Mesenchymal stem cell (in vitro differentiated cells and primary cell): ENCODE measurements at regions not wholly inside any gene's neighbourhood (a gene's known extent, or its start where the extent isn't known, plus 50 kb on each side); places are given as distances from the start of the nearest gene placed in this dataset.

ENCODE experiments used
- DNase-seq: peaks from one replicate; pipeline ENCODE4 v3.0.0-alpha.2; 2013
- H2AFZ ChIP-seq: one replicate; pipeline ENCODE4 v1.6.1; 2013; ENCODE audit warnings: low read depth, mild to moderate bottlenecking, control low read depth, inconsistent platforms, low read length, moderate library complexity
- H2AK5ac ChIP-seq: 2 replicates; pipeline ENCODE4 v1.6.1; 2013; ENCODE audit warnings: low read length, moderate library complexity, mild to moderate bottlenecking, inconsistent platforms; ENCODE audit not compliant: severe bottlenecking
- H2BK120ac ChIP-seq: one replicate; pipeline ENCODE4 v1.6.1; 2013; ENCODE audit warnings: low read depth, mild to moderate bottlenecking, inconsistent platforms, low read length, moderate library complexity
- H2BK12ac ChIP-seq, 2 experiments: one replicate each; pipeline ENCODE4 v1.6.1; 2013; ENCODE audit warnings: inconsistent platforms in 2 of 2, low read length in 2 of 2, mild to moderate bottlenecking in 2 of 2, moderate library complexity in 2 of 2, control low read depth in 1 of 2
- H2BK15ac ChIP-seq: one replicate; pipeline ENCODE4 v1.6.1; 2013; ENCODE audit warnings: mild to moderate bottlenecking, low read depth, inconsistent platforms; ENCODE audit not compliant: poor library complexity, severe bottlenecking
- H2BK5ac ChIP-seq: 2 replicates; pipeline ENCODE4 v1.6.1; 2013; ENCODE audit warnings: low read depth, mild to moderate bottlenecking, low read length, control low read depth, inconsistent platforms; ENCODE audit not compliant: poor library complexity, severe bottlenecking
- H3K14ac ChIP-seq, 2 experiments: one replicate each; pipeline ENCODE4 v1.6.1; 2013; ENCODE audit warnings: inconsistent platforms in 2 of 2, low read length in 2 of 2, control low read depth in 1 of 2, mild to moderate bottlenecking in 1 of 2, moderate library complexity in 1 of 2
- H3K18ac ChIP-seq, 2 experiments: one replicate each; pipeline ENCODE4 v1.6.1; 2013; ENCODE audit warnings: inconsistent platforms in 2 of 2, low read length in 2 of 2, control low read depth in 1 of 2, low read depth in 1 of 2, mild to moderate bottlenecking in 1 of 2
- H3K23ac ChIP-seq, 2 experiments: one replicate each; pipeline ENCODE4 v1.6.1; 2013; ENCODE audit warnings: inconsistent platforms in 2 of 2, low read length in 2 of 2, mild to moderate bottlenecking in 2 of 2, moderate library complexity in 2 of 2, control low read depth in 1 of 2
- H3K27ac ChIP-seq: 2 replicates; pipeline ENCODE4 v1.5.1; 2013; ENCODE audit warnings: mild to moderate bottlenecking, moderate library complexity, low read length, control low read depth, inconsistent platforms; ENCODE audit not compliant: poor library complexity, severe bottlenecking
- H3K27me3 ChIP-seq, 2 experiments: 2 replicates each; pipeline versions ENCODE4 v1.6.1 to v1.7.0; 2013; ENCODE audit warnings: low read length in 2 of 2, mild to moderate bottlenecking in 2 of 2, moderate library complexity in 2 of 2, control low read depth in 1 of 2, inconsistent platforms in 1 of 2; ENCODE audit not compliant: control insufficient read depth in 1 of 2, insufficient read depth in 1 of 2
- H3K36me3 ChIP-seq, 2 experiments: 2 replicates each; pipeline versions ENCODE4 v1.6.1 to v1.7.0; 2013; ENCODE audit warnings: low read length in 2 of 2, control low read depth in 1 of 2, inconsistent platforms in 1 of 2, low read depth in 1 of 2, mild to moderate bottlenecking in 1 of 2; ENCODE audit not compliant: insufficient read depth in 2 of 2, control insufficient read depth in 1 of 2
- H3K4ac ChIP-seq, 2 experiments: one replicate each; pipeline ENCODE4 v1.6.1; 2013; ENCODE audit warnings: inconsistent platforms in 2 of 2, low read length in 2 of 2, mild to moderate bottlenecking in 2 of 2, moderate library complexity in 2 of 2, control low read depth in 1 of 2, low read depth in 1 of 2
- H3K4me1 ChIP-seq: 2 replicates; pipeline ENCODE4 v1.6.1; 2013; ENCODE audit warnings: low read depth, low read length, control low read depth; ENCODE audit not compliant: control insufficient read depth, insufficient read depth
- H3K4me2 ChIP-seq: 2 replicates; pipeline ENCODE4 v1.6.1; 2013; ENCODE audit warnings: low read length, mild to moderate bottlenecking, inconsistent platforms; ENCODE audit not compliant: poor library complexity, severe bottlenecking
- H3K4me3 ChIP-seq, 2 experiments: 2 replicates each; pipeline versions ENCODE4 v1.5.1 to v1.7.0; 2013; ENCODE audit warnings: low read length in 2 of 2, mild to moderate bottlenecking in 2 of 2, control low read depth in 1 of 2, low read depth in 1 of 2; ENCODE audit not compliant: insufficient read depth in 1 of 2
- H3K79me1 ChIP-seq: replicated peaks from 2 replicates; pipeline ENCODE4 v1.6.1; 2013; ENCODE audit warnings: mild to moderate bottlenecking, control low read depth, low read length, inconsistent platforms; ENCODE audit not compliant: poor library complexity, severe bottlenecking
- H3K9ac ChIP-seq: 2 replicates; pipeline ENCODE4 v1.7.0; 2013; ENCODE audit warnings: mild to moderate bottlenecking, low read length, moderate library complexity
- H3K9me3 ChIP-seq: 2 replicates; pipeline ENCODE4 v1.7.0; 2013; ENCODE audit warnings: mild to moderate bottlenecking, low read length; ENCODE audit not compliant: control insufficient read depth
- H4K8ac ChIP-seq: one replicate; pipeline ENCODE4 v1.6.1; 2013; ENCODE audit warnings: inconsistent platforms, mild to moderate bottlenecking, low read length, moderate library complexity
- H4K91ac ChIP-seq: one replicate; pipeline ENCODE4 v1.6.1; 2013; ENCODE audit warnings: mild to moderate bottlenecking, low read length, inconsistent platforms
- WGBS: methylation state at CpG from one replicate; pipeline ENCODE4 v1.1.7; 2013; ENCODE audit warnings: mixed read lengths; 5-methylcytosine and 5-hydroxymethylcytosine counted together

DNA sequence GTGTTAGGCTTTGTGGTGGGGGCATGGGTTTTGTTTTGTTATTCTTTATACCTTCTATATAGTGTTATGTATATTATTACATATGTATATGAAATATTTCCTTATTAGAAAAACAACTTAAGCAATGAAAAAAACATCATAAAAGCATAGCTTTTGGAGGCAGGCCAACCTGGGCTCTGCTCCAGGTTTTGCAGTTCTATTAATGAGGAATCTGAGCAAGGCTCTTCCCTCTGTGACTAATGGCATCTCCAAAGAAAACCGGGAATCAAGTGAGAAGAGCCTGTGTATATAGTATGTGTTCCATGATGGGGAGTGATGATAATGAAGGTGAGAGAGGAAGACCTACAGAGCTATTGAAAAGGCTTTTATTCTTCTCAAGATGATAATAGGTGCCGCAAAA, 291.1 kb downstream of the CLIC5 start:
- no peaks in the 10 kb centered on the region for H3K36me3 ChIP-seq

DNA sequence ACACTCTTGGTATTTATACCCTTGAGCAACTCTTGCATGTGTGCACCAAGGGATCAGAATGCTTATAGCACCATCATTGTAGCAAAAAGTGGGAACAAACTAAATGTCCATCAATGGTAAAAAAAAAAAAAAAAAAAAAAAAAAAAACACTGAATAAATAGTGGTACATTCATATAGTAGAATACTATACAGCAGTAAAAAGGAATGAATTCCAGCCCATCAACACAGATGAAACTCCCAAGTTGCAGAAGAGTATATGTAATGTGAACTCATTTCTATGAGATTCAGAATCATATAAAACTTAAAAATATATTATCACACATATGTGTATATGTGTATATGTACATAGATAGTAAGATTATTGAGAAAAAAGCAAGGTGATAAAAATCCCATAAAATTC, 291.6 kb downstream of the CLIC5 start:
- no peak overlapping the region for H3K23ac ChIP-seq
- no peaks in the 10 kb centered on the region for H3K27me3 ChIP-seq
- peaks cover 4% of the 10 kb centered on the region for H3K9me3 ChIP-seq
- H3K18ac ChIP-seq, result no peak overlapping the region
- DNase-seq, result no peak
- no peaks in the 10 kb centered on the region for H3K79me1 ChIP-seq
- no peak overlapping the region for H2AFZ ChIP-seq
- H3K14ac ChIP-seq, result no peak overlapping the region
- no peak overlapping the region for H2BK15ac ChIP-seq
- H3K4me3 ChIP-seq, result no peak overlapping the region
- H3K4ac ChIP-seq, result no peak overlapping the region
- no peak overlapping the region for H3K9ac ChIP-seq
- no peak overlapping the region for H2BK120ac ChIP-seq
- H3K4me2 ChIP-seq, result no peak overlapping the region
- H2BK5ac ChIP-seq, result no peak overlapping the region
- H3K36me3 ChIP-seq, result no peaks in the 10 kb centered on the region
- no peak overlapping the region for H4K8ac ChIP-seq
- no peak overlapping the region for H3K27ac ChIP-seq
- no peak overlapping the region for H2BK12ac ChIP-seq
- no peak overlapping the region for H2AK5ac ChIP-seq
- no peak overlapping the region for H4K91ac ChIP-seq
- H3K4me1 ChIP-seq, result peaks cover 1% of the 10 kb centered on the region

More for the DNA sequence above, 291.1 kb downstream of the CLIC5 start:
- Histone ChIP-seq H2AK5ac (no peak overlapping the region), H3K14ac (no peak overlapping the region), H3K4me1 (peaks cover 1% of the 10 kb centered on the region), H4K91ac (no peak overlapping the region), H2BK12ac (no peak overlapping the region), H3K4ac (no peak overlapping the region), H3K18ac (no peak overlapping the region), H3K9ac (no peak overlapping the region), H3K4me3 (no peak overlapping the region), H3K4me2 (no peak overlapping the region), H4K8ac (no peak overlapping the region), H3K79me1 (no peaks in the 10 kb centered on the region), H2AFZ (no peak overlapping the region), H3K27ac (no peak overlapping the region), H2BK120ac (no peak overlapping the region), H3K27me3 (no peaks in the 10 kb centered on the region), H2BK15ac (no peak overlapping the region), H3K23ac (no peak overlapping the region), H2BK5ac (no peak overlapping the region), H3K9me3 (peaks cover 4% of the 10 kb centered on the region)
- WGBS, result 82% methylated on average over 2 of the region's 2 CpGs
- DNase-seq, result peak; percentile 55

DNA sequence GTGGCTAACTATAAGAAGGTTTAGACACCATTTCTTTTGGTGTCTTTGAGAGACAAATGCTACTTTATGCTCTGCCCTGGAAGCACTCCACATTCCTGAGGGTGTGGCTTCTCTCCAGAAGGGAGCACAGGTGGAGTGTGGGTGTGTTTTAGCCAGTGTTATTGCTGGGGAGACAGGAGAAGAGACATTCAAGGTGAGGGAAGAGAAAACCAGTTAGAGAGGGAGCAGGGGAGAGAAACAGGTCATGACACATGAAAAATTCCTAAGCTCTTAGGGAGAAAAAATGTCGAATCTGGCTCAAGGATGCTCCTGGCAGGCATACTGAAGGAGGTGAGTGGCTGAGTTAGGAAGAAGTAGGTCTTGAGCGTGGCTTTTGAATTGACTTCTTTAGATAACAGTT, 292.8 kb downstream of the CLIC5 start:
- no peak overlapping the region for H3K4ac ChIP-seq
- no peak overlapping the region for H2BK15ac ChIP-seq
- no peak overlapping the region for H3K23ac ChIP-seq
- H2BK5ac ChIP-seq, result no peak overlapping the region
- no peak overlapping the region for H3K14ac ChIP-seq
- H2AK5ac ChIP-seq, result no peak overlapping the region
- H2BK12ac ChIP-seq, result no peak overlapping the region
- peaks cover 4% of the 10 kb centered on the region for H3K9me3 ChIP-seq
- H2BK120ac ChIP-seq, result no peak overlapping the region
- no peak overlapping the region for H3K27ac ChIP-seq
- H3K4me1 ChIP-seq, result peaks cover 1% of the 10 kb centered on the region
- no peak for DNase-seq
- H3K4me2 ChIP-seq, result no peak overlapping the region
- no peaks in the 10 kb centered on the region for H3K27me3 ChIP-seq
- no peaks in the 10 kb centered on the region for H3K36me3 ChIP-seq
- no peak overlapping the region for H3K4me3 ChIP-seq
- H4K8ac ChIP-seq, result no peak overlapping the region
- H3K9ac ChIP-seq, result no peak overlapping the region
- no peak overlapping the region for H4K91ac ChIP-seq
- no peak overlapping the region for H2AFZ ChIP-seq
- no peaks in the 10 kb centered on the region for H3K79me1 ChIP-seq
- no peak overlapping the region for H3K18ac ChIP-seq
- 94% methylated on average over 2 of the region's 2 CpGs for WGBS

DNA sequence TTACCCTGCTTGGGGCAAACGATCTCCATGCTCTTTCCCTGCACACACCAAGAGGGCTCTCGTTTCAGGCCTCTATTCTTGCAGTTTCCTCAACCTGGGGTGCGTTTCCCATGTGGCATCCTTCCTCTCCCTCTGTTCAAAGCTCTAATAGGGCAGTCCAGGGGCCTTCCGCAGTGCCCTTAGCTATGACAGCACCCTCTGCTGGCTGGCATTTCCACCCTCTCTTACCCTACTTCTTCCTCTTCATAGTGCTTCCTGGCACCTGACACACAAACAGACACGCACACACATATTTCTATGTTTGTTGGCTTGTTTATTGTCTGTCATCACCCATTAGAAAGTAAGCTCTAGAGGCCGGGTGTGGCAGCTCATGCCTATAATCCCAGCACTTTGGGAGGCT, 294.0 kb downstream of the CLIC5 start:
- Histone ChIP-seq H3K27ac (no peak overlapping the region), H3K4ac (no peak overlapping the region), H3K9ac (no peak overlapping the region), H2BK5ac (no peak overlapping the region), H2AK5ac (peak overlapping the region; percentile 59), H3K9me3 (peaks cover 4% of the 10 kb centered on the region), H3K79me1 (no peaks in the 10 kb centered on the region), H2BK12ac (no peak overlapping the region), H3K27me3 (no peaks in the 10 kb centered on the region), H3K14ac (no peak overlapping the region), H4K91ac (peak overlapping the region; percentile 15), H3K36me3 (no peaks in the 10 kb centered on the region), H2BK120ac (no peak overlapping the region), H3K4me2 (no peak overlapping the region), H3K23ac (no peak overlapping the region), H3K4me1 (peaks cover 5% of the 10 kb centered on the region), H2AFZ (no peak overlapping the region), H3K4me3 (no peak overlapping the region), H4K8ac (no peak overlapping the region), H3K18ac (no peak overlapping the region), H2BK15ac (no peak overlapping the region)
- 82% methylated on average over 5 of the region's 6 CpGs for WGBS
- no peak for DNase-seq
